ENCODE measurements at regions not wholly inside any gene's neighbourhood (a gene's known extent, or its start where the extent isn't known, plus 50 kb on each side); places are given as distances from the start of the nearest gene placed in this dataset.
"Not testable (repeated sequence)": the region's sequence is repeated elsewhere in the genome, so short reads cannot be mapped to it uniquely, and the experiment has no call there.

- H3K4me1 ChIP-seq (ENCODE audit: control insufficient read depth, low read depth, low read length): no peaks in the 10 kb centered on the region
- no peak overlapping the region for H2BK5ac ChIP-seq (ENCODE audit: low read length)
- H3K9ac ChIP-seq (ENCODE audit: low read length): no peak overlapping the region
- H3K79me2 ChIP-seq (ENCODE audit: control insufficient read depth, insufficient read depth, low read length): no peaks in the 10 kb centered on the region
- DNase-seq: no peak
- H3K27me3 ChIP-seq (ENCODE audit: insufficient read depth, low read length, poor library complexity): no peaks in the 10 kb centered on the region
- no peaks in the 10 kb centered on the region for H3K79me1 ChIP-seq (ENCODE audit: low read length)
- H3K36me3 ChIP-seq (ENCODE audit: control insufficient read depth, insufficient read depth, low read length): no peaks in the 10 kb centered on the region
- H3K4me3 ChIP-seq (ENCODE audit: low read length): no peak overlapping the region
- H2BK15ac ChIP-seq (replicated peaks; ENCODE audit: low read depth): no peak overlapping the region
- H3K4ac ChIP-seq (ENCODE audit: low read depth, low read length): no peak overlapping the region
- no peak overlapping the region for H3K56ac ChIP-seq (ENCODE audit: low read length)
- no peak overlapping the region for H3K4me2 ChIP-seq (ENCODE audit: low read length)
- H4K8ac ChIP-seq (ENCODE audit: low read depth, low read length): no peak overlapping the region
- WGBS (ENCODE audit: extremely low coverage, insufficient coverage, low lambda C conversion rate): no CpG with 5 or more reads among the region's 10 CpGs
- no peak overlapping the region for H2BK120ac ChIP-seq (ENCODE audit: low read depth, low read length)
- no peak overlapping the region for H2AK5ac ChIP-seq (ENCODE audit: low read length)
- no peak overlapping the region for H3K18ac ChIP-seq (ENCODE audit: low read length)
- H3K27ac ChIP-seq (ENCODE audit: low read depth, low read length): no peak overlapping the region
- H3K23ac ChIP-seq (ENCODE audit: low read length): no peak overlapping the region
- no peak overlapping the region for H4K5ac ChIP-seq (ENCODE audit: low read length)
Measured at GRCh38 chr22:19658057-19658966, 56.0 kb upstream of the SEPTIN5 start.

- Histone ChIP-seq H3K56ac (ENCODE audit: low read length) (no peak overlapping the region), H3K9ac (ENCODE audit: low read length) (no peak overlapping the region), H3K4me3 (ENCODE audit: low read length) (no peak overlapping the region), H2BK120ac (ENCODE audit: low read depth, low read length) (no peak overlapping the region), H3K4ac (ENCODE audit: low read depth, low read length) (no peak overlapping the region), H2BK5ac (ENCODE audit: low read length) (no peak overlapping the region), H2AK5ac (ENCODE audit: low read length) (no peak overlapping the region), H3K27ac (ENCODE audit: low read depth, low read length) (no peak overlapping the region), H3K79me1 (ENCODE audit: low read length) (no peaks in the 10 kb centered on the region), H3K36me3 (ENCODE audit: control insufficient read depth, insufficient read depth, low read length) (no peaks in the 10 kb centered on the region), H3K4me2 (ENCODE audit: low read length) (no peak overlapping the region), H2BK15ac (replicated peaks; ENCODE audit: low read depth) (no peak overlapping the region), H4K5ac (ENCODE audit: low read length) (no peak overlapping the region), H3K18ac (ENCODE audit: low read length) (no peak overlapping the region), H3K23ac (ENCODE audit: low read length) (no peak overlapping the region), H4K8ac (ENCODE audit: low read depth, low read length) (no peak overlapping the region), H3K79me2 (ENCODE audit: control insufficient read depth, insufficient read depth, low read length) (no peaks in the 10 kb centered on the region), H3K4me1 (ENCODE audit: control insufficient read depth, low read depth, low read length) (no peaks in the 10 kb centered on the region), H3K27me3 (ENCODE audit: insufficient read depth, low read length, poor library complexity) (no peaks in the 10 kb centered on the region)
- no CpG with 5 or more reads among the region's 8 CpGs for WGBS (ENCODE audit: extremely low coverage, insufficient coverage, low lambda C conversion rate)
- DNase-seq: no peak
Measured at GRCh38 chr22:19658967-19659804, 55.1 kb upstream of the SEPTIN5 start.

- H3K27me3 ChIP-seq (ENCODE audit: insufficient read depth, low read length, poor library complexity): no peaks in the 10 kb centered on the region
- no peaks in the 10 kb centered on the region for H3K79me1 ChIP-seq (ENCODE audit: low read length)
- H3K27ac ChIP-seq (ENCODE audit: low read depth, low read length): no peak overlapping the region
- H3K4me2 ChIP-seq (ENCODE audit: low read length): no peak overlapping the region
- H3K4ac ChIP-seq (ENCODE audit: low read depth, low read length): no peak overlapping the region
- no peak overlapping the region for H3K18ac ChIP-seq (ENCODE audit: low read length)
- no peaks in the 10 kb centered on the region for H3K79me2 ChIP-seq (ENCODE audit: control insufficient read depth, insufficient read depth, low read length)
- H4K5ac ChIP-seq (ENCODE audit: low read length): no peak overlapping the region
- no peaks in the 10 kb centered on the region for H3K4me1 ChIP-seq (ENCODE audit: control insufficient read depth, low read depth, low read length)
- H3K9ac ChIP-seq (ENCODE audit: low read length): no peak overlapping the region
- H3K4me3 ChIP-seq (ENCODE audit: low read length): no peak overlapping the region
- no peak for DNase-seq
- H2BK15ac ChIP-seq (replicated peaks; ENCODE audit: low read depth): no peak overlapping the region
- no peak overlapping the region for H4K8ac ChIP-seq (ENCODE audit: low read depth, low read length)
- H3K56ac ChIP-seq (ENCODE audit: low read length): no peak overlapping the region
- H2BK120ac ChIP-seq (ENCODE audit: low read depth, low read length): no peak overlapping the region
- H2BK5ac ChIP-seq (ENCODE audit: low read length): no peak overlapping the region
- no peak overlapping the region for H2AK5ac ChIP-seq (ENCODE audit: low read length)
- WGBS (ENCODE audit: extremely low coverage, insufficient coverage, low lambda C conversion rate): no CpG with 5 or more reads among the region's 12 CpGs
- H3K36me3 ChIP-seq (ENCODE audit: control insufficient read depth, insufficient read depth, low read length): no peaks in the 10 kb centered on the region
- H3K23ac ChIP-seq (ENCODE audit: low read length): no peak overlapping the region
Measured at GRCh38 chr22:19659805-19660345, 54.4 kb upstream of the SEPTIN5 start.

DNA sequence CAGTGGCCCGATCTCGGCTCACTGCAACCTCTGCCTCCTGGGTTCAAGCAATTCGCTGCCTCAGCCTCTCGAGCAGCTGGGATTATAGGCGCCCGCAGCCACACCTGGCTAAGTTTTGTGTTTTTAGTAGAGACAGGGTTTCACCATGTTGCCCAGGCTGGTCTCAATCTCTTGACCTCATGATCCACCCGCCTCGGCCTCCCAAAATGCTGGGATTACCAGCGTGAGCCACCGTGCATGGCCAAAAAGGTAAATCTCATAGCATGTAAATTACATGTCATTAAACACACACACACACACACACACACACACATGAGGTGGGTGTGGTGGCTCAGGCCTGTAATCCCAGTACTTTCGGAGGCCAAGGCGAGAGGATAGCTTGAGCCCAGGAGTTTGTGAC is 53.7 kb upstream of the SEPTIN5 start:
- H3K4ac ChIP-seq (ENCODE audit: low read depth, low read length); H3K4me1 ChIP-seq (ENCODE audit: control insufficient read depth, low read depth, low read length); H2BK15ac ChIP-seq (replicated peaks; ENCODE audit: low read depth); H3K18ac ChIP-seq (ENCODE audit: low read length); H3K36me3 ChIP-seq (ENCODE audit: control insufficient read depth, insufficient read depth, low read length); H3K79me1 ChIP-seq (ENCODE audit: low read length); H3K4me3 ChIP-seq (ENCODE audit: low read length); H4K8ac ChIP-seq (ENCODE audit: low read depth, low read length); H3K27ac ChIP-seq (ENCODE audit: low read depth, low read length); H3K9ac ChIP-seq (ENCODE audit: low read length); H2BK5ac ChIP-seq (ENCODE audit: low read length); H3K4me2 ChIP-seq (ENCODE audit: low read length); H2BK120ac ChIP-seq (ENCODE audit: low read depth, low read length); H3K27me3 ChIP-seq (ENCODE audit: insufficient read depth, low read length, poor library complexity); H2AK5ac ChIP-seq (ENCODE audit: low read length); H4K5ac ChIP-seq (ENCODE audit: low read length); H3K56ac ChIP-seq (ENCODE audit: low read length); H3K79me2 ChIP-seq (ENCODE audit: control insufficient read depth, insufficient read depth, low read length); DNase-seq; H3K23ac ChIP-seq (ENCODE audit: low read length): not testable (repeated sequence)
- no CpG with 5 or more reads among the region's 12 CpGs for WGBS (ENCODE audit: extremely low coverage, insufficient coverage, low lambda C conversion rate)

DNA sequence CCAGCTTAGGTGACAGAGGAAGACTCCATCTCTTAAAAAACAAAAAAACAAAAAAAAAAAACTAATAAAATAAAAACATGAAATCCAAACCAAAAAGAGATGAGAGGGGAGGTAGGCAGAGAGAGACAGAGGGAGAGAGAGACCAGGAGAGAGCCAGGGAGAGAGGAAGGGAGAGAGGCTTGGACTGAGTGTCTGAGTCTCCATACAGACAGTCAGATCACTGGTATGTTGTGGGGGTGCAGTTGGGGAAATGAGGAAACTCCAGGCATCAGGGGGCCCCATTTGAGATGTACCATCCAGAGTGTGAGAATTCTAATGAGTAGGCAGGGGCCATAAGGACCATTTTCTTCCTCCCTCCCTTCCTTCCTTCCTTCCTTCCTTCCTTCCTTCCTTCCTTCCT is 53.1 kb upstream of the SEPTIN5 start:
- Histone ChIP-seq H3K79me1 (ENCODE audit: low read length) (no peaks in the 10 kb centered on the region), H3K27ac (ENCODE audit: low read depth, low read length) (no peak overlapping the region), H3K4ac (ENCODE audit: low read depth, low read length) (no peak overlapping the region), H3K4me3 (ENCODE audit: low read length) (no peak overlapping the region), H3K9ac (ENCODE audit: low read length) (no peak overlapping the region), H3K79me2 (ENCODE audit: control insufficient read depth, insufficient read depth, low read length) (no peaks in the 10 kb centered on the region), H2BK5ac (ENCODE audit: low read length) (no peak overlapping the region), H2AK5ac (ENCODE audit: low read length) (no peak overlapping the region), H4K8ac (ENCODE audit: low read depth, low read length) (no peak overlapping the region), H3K56ac (ENCODE audit: low read length) (no peak overlapping the region), H3K18ac (ENCODE audit: low read length) (no peak overlapping the region), H3K36me3 (ENCODE audit: control insufficient read depth, insufficient read depth, low read length) (no peaks in the 10 kb centered on the region), H2BK15ac (replicated peaks; ENCODE audit: low read depth) (no peak overlapping the region), H4K5ac (ENCODE audit: low read length) (no peak overlapping the region), H3K27me3 (ENCODE audit: insufficient read depth, low read length, poor library complexity) (no peaks in the 10 kb centered on the region), H2BK120ac (ENCODE audit: low read depth, low read length) (no peak overlapping the region), H3K23ac (ENCODE audit: low read length) (no peak overlapping the region), H3K4me1 (ENCODE audit: control insufficient read depth, low read depth, low read length) (no peaks in the 10 kb centered on the region), H3K4me2 (ENCODE audit: low read length) (no peak overlapping the region)
- no peak for DNase-seq

Data from mesendoderm (in vitro differentiated cells).